Glomerular visceral epithelial cell (primary cell): ENCODE measurements at regions not wholly inside any gene's neighbourhood (a gene's known extent, or its start where the extent isn't known, plus 50 kb on each side); places are given as distances from the start of the nearest gene placed in this dataset.

ENCODE experiments used
- DNase-seq: peaks from one replicate; pipeline ENCODE4 v3.0.0-alpha.2; 2016; ENCODE audit errors: extremely low spot score

DNA sequence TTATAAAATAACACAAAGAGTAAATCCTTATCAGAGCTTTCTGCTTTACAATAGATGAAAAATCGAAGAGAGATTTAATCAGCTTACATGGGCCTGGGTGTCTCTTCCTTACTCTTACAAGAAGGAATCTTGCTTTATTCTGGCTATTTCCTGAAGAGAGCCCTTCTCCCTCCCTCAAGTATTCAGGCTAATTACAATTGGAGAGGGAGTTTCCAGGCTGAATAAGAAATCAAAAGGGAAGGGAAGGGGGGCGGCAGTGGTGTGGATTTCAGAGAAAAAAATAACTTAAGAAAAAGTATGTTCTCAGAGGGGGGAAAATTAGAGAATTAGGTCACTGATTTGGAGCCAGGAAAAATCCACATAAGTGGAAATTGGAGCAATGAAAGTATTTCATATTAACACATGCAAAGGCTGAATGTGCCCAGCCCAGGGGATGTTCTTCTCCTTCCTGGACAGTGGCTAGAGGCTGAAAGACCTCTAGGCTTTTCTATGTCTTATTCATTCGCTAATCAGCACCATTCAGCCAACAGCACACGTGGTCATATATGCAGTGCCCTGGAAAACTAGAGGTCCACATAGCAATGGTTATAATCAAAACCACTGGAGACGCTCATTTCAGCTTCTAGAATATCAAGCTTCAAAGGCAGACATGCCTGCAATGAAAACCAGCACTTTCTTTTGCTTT lies 158.9 kb upstream of the BTG1 start:
- DNase-seq = no peak

DNA sequence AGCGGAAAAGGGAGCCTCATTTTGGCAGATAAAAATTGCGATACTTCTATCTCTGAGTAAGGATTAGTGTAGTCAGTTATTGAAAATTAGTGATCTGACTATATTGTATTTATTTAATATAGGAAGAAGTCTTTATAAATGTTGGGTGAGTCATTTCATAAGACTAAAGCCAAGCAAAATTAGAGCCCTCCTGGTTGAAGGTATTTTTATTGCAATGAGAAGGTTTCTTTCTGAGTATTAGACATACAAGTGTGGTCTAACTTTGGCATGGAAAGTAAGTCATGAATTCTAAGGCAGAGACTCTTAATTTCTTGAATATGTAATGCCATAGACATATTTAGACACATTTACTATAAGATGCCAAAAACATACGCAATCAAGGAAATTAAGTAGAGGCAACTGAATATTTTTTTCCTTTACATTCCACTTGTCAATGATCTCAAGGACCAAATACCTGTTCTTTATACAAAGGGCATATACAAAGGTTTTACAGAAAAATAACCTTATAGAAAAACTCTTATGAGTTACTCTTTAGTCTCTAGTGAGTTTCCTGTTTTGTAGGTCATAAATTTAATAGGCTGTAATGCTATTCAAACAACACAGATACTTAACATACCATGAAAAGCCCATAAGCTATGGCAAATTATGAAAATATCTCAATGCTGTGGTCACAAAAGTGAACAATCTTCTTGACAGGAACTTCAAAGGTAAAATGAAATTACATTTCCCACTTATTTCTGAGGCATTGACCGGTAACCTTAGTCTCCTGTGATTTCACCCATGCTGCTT lies 156.6 kb upstream of the BTG1 start:
- no peak for DNase-seq

DNA sequence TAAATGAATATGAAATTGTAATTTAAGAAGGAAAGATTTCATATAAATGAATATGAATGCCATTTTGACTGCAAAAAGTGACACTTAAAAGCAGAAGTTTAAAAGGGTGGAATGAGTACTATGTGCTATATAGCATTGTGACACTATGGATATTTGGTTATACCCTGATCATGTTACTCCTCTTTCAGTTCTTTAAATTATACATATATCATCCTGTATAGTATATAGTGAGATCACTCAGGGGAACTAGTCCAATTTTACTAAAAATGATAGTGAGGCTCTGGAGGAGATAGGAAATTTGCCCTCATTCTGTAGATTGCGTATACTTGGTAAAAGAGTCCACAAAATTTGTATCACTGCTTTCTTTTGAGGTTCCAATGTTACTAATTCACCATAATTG lies 155.7 kb upstream of the BTG1 start:
- no peak for DNase-seq

DNA sequence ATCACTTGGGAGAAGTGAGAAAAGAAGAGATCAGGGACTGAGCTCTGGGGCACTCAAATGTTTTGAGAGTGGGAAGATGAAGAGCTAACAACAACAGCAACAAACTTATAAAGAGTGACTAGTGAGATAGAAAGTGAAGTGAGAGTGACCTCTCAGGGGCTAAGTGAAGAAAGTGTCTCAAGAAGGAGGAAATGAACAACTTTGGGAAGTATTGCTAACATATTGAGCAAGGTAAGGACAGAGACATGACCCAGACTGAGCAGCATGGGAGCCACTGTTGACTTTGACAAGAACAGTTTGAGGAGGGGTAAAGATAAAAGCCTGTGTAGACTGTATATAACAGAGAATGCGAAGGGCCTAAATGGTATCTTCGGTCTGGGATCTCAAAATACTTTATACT lies 155.1 kb upstream of the BTG1 start:
- no peak for DNase-seq

DNA sequence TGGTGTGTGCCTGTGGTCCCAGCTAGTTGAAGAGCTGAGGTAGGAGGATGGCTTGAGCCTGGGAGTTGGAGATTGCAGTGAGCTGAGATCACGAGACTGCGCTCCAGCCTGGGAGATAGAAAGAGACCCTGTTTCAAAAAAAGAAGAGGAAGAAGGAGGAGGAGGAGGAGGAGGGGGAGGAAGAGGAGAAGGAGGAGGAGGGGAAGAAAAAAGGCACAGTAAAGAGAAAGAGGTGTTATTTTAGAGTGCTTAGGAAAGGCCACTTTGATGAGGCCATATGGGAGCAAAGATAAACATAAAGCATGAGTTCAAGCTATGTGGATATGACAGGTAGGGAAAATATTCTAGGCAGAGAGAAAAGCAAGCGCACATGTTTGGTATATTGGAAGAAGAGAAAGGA lies 154.1 kb upstream of the BTG1 start:
- no peak for DNase-seq

DNA sequence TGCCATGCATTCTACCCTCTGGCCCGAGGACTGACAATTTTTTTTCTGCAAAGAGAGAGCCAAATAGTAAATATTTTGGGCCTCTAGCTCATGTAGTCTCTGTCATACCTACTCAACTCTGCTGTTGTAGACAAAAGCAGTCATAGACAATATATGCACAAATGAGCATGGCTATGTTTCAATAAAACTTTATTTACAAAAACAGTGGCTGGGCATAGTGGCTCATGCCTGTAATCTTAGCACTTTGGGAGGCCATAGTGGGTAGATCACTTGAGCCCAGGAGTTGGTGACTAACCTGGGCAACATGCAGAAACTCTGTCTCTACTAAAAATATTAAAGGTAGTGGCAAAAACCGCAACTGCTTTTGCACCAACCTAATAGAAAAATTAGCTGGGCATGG lies 153.7 kb upstream of the BTG1 start:
- DNase-seq = no peak

DNA sequence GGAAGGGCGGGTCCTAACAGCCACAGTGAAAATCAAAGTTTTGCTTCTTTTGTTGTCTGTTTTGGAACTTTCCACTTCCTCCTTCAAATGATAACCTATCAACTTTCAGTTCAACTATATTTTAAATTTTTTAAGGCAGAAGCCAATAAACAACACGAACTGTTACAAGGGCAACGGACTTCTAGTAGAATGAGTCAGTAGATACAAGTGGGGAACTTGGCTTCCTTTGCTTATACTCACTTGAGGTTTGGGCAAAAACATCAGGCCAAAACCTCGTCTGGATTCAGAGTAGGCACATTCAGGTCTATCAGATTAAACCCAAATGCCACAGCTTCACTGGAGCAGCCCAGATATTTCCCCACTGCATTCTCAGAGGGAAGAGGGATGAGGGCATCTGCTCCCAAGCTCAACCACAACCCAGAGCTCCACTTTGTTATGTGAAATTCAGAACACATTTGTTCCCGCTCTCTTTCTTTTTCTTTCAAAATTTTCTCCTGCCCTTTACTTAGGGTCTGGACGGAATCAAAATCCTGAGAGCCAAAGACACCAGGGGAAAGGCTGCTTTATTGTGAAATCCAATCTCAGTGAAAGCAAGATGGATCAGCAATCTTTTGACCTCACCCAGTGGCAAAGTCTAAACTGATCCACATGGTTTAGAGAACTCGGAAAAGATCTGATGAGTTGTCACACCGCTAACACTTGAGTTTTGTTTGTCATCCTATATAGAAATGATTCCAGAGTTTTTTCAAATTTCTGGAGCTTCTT lies 152.5 kb upstream of the BTG1 start:
- no peak for DNase-seq

DNA sequence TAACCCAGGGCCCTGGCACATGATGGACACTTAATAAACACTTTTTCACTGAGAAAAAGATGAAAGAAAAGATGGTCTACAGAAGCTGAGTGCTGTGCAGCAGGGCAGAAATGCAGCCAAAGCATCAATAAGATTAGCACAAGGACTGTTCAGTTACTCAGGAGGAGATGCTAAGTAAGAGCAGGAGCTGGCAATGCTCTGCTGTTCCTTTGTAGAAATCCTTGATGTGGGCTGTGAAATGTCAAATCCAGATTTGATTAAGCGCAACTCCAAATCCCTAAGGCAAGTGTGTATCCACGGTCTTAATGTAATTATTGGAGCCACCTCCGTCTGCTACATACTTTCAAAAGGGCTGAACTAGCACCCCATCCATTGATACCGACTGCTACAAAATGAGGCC lies 151.8 kb upstream of the BTG1 start:
- no peak for DNase-seq

DNA sequence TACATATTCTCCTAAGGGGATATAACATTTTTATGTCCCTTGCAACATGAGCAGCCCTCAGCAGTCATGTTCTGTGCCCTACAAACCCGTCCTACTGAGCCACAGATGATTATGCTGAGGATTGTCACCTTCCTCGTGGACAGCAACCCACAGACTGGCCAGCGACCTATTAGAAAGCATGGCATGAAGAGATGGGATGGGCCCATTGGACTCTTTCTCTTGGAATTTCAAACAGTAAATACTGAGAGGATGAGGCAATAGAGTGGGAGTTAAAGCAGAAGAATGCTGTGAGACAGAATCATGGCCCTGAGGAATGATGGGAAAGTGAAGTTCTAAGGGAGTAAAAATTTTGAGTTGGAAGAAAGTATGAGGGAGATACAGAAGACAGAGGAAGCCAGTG lies 149.9 kb upstream of the BTG1 start:
- DNase-seq = no peak

DNA sequence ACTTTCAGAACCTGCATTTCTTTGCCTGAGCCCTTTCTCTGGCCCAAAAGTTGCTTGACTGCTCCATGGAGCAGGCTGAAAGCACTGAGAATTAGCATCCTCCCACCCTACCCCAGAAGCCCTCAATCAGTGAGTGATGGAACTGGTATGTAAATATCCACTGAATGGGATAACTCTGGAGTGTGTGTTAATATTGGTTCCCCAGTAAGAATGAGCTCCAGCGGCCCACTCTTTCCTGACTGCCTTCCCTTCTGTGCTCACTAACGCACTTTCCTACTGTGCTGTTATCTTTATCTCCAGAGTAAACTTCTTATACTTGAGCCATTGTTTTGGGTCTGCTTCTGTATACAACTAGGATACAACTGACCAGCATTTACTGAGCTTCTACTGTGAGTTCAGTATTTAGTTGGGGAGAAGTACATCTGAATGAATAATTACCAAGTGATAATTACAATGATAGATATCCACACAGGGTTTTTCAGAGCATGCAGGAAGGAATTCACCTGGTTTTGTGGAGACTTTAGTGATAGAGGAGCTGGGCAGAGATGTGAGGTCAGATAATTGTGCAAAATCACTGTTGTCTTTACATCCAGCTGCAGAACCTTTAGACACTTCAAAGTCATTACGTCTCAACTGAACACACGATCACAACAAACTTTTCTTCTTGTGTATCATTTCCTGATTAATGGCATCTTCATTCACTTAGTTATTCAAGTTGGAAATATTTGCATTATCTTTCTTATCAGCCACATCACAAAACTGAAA lies 149.2 kb upstream of the BTG1 start:
- DNase-seq = no peak

DNA sequence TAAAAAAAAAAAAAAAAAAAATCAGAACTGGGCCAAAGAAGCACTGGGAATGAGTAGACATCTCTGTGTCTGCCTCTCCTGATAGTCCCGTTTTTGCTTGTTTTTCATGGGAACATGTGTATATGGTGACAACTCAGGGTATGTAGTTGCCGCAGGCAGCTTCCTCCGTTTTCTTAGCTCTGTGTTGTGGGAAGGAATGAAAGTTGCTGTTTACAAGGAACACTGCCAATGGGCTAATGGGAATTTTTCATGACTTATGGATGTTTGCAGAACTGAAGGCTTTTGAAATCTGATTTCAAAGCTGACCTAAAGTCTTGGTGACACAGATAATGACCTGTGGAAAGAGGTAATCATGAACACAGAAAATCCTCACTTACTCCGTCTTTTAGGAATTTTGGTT lies 146.4 kb upstream of the BTG1 start:
- DNase-seq = no peak

DNA sequence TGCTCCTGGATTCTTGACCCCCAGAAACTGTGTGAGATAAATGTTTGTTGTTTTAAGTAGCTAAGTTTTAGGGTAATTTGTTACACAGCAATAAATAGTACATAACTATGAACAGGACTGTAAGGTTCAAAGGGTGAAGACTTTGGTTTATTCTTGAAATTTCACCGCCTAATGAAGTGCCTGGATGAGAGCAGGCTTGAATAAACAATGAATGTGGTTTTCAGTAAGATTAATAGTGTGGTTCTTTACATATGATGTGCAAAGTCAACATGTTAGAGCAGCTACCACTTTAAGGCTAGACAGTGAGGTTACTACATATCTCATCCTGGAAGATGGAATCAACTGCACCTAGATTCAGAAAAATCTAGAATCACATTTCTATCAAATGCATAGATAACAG lies 145.2 kb upstream of the BTG1 start:
- DNase-seq = no peak

DNA sequence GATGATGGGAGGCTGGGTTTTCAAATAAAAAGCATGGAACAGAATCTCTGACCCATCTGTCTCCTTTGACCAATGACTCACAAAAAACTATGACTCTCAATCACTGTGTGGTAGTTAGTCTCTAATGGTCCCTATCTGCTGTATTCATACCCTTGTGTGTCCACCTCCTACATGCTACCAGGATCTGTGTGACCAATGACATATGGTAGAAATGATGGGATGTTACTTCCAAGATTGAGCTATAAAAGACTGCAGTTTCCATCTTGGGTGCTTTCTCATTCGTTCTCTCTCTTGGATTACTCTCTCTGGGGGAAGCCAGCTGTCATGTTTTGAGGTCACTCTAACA lies 144.7 kb upstream of the BTG1 start:
- no peak for DNase-seq

DNA sequence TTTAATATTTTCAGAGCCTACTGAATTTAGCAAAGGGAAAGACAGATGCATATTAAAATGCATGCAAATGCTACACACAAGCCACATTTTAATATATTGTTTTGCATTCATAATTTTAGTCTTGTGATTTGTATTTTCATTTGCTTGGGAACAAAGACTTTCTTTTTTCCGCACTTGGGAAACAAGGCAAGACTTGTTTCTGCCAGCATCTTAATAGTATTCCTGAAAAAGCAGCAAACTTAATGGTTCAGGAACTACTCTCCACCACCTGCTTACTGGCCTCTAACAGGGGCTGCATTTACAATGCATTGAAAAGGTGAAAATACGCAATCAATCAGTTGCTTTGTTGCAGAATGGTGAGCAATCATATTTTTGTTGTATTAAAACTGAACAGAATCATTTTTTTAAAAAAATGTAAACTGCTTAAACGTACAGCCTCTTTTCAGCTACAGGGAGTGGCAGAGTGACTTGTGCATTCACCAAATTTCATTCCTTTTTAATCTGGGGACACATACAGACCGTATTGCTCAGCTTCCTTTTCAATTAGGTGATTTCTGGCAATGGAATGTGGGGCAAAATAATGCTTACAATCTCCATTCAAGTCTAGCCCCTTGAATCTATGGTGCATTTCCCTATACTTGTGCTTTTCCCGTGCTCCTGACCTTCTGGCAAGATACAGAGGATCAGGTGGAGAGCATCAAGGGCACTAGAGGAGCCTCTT lies 144.1 kb upstream of the BTG1 start:
- no peak for DNase-seq

DNA sequence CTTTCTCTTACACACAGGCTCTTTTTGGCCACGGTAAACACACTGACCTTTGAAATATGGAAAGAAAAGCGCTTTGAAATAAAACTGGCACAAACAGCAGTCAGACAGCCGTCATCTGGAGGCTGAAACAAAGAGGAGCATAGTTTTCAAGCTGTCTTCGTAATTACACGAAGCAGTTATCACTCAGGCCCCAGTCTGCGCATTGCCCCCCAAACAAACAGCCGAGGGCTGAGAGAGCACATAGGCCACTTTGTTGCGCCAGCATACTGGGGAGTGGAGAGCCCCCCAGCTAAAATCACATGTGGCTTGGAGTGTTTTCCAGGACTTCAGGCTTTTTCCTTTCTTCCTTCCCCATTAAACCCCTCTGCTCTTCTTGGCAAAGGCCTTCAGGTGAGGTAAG lies 142.9 kb upstream of the BTG1 start:
- no peak for DNase-seq

DNA sequence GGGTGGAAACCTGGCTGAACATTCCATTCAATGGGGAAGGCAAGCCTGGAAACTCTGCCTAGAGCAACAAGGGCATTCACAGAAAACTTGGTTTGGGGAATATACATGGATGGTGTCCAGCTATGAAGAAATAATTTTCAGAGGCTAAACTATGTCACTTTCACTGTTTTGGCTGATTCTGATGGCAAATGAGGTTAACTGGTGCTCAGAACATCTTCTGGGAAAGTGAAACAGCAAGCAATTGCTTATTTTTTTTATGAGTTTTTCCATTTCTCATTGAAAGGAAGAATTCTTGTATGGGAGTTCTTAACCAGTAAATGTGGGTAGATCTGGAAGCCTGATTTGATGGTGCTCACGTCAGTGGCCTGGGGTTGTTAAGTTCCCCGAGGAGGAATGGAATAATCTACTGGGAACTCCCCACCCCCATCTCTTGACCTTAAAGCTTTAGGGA lies 132.8 kb upstream of the BTG1 start:
- no peak for DNase-seq

DNA sequence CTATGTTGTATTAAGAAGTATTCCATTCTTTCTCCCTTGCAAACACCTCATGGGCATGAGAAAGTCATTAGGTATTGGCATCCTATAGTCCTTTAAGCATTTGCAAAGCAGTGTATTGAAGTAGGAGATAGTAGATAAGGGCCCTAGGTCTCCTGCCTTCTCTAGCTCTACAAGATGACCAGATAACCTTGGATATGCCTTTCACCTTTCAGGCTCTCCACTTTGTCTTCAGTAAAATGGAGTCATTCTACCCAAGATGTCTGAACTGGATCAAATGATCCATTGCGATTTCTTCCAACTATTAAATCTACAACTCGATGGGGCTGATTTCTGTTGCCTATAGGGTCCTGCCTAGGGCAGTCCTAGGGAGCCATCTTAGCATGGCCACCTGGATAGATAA lies 132.1 kb upstream of the BTG1 start:
- DNase-seq = no peak

DNA sequence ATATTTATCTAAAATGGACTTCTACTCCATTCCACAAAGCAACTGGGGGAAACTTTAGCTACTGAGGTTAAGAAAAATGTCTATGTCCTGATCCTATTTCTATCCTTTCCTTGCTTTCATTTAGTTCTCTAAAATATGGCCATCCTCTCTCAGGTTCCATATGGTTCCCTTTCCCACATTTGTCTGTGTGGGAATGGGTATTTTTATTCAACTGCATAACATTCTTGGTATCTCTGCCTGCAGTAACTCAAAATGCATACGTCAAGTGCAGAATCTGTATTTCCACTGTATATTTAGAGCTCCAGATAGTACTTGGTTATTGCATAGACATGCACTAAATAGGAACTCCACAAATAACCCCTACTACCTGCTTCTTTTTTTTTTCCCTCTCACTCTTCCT lies 130.6 kb upstream of the BTG1 start:
- DNase-seq = no peak

DNA sequence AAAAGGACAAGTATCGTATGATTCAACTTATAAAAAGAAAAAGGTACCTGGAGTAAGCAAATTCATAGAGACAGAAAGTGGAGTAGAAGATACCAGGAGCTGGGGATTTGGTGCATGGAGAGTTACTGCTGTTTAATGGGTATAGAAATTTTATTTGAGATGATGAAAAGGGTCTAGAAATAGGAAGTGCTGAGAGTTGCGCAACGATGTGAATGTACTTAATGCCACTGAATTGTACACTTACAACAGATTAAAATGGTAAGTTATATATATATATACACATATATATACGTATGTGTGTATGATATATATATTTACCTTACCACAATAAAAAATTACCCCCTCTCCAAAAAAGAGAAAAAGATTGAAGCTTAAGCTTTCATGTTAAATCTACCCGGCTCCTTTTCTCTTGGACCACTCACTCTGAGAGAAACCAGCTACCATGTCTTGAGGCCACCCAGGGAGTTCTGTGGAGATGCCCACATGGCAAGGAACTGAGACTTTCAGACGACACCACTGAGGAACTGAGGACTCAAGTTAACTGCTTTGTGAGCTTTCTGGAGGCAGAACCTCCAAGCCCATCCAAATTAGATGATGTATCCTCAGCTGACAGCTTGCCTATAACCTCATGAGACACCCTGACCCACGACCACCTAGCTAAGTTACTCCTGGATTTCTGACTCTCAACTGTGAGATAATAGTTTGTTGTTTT lies 130.0 kb upstream of the BTG1 start:
- DNase-seq = no peak

DNA sequence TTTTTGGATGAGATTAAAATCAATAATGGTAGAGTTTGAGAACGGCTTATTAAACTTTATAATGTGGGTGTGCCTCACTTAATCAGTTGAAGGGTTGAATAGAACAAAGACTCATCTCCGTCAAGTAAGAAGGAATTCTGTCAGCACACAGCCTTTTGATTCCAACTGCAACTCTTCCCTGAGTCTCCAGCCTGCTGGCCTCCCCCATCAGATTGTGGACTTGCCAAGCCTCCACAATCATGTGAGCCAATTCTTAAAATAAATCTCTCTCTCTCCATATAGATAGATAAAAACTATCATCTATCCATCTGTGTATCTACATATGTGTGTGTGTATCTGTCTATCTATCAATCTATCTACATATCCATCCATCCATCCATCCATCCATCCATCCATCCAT lies 127.4 kb upstream of the BTG1 start:
- DNase-seq = no peak
